Activated CD4-positive, alpha-beta T cell treated with anti-CD3 and anti-CD28 coated beads, Interleukin-2, amount 50 U/mL, for 48 hours (primary cell): ENCODE measurements at regions not wholly inside any gene's neighbourhood (a gene's known extent, or its start where the extent isn't known, plus 50 kb on each side); places are given as distances from the start of the nearest gene placed in this dataset.

Source experiments
- DNase-seq, 2 experiments: peaks; one replicate each; pipeline ENCODE4 v3.0.0-alpha.2; 2020

DNA sequence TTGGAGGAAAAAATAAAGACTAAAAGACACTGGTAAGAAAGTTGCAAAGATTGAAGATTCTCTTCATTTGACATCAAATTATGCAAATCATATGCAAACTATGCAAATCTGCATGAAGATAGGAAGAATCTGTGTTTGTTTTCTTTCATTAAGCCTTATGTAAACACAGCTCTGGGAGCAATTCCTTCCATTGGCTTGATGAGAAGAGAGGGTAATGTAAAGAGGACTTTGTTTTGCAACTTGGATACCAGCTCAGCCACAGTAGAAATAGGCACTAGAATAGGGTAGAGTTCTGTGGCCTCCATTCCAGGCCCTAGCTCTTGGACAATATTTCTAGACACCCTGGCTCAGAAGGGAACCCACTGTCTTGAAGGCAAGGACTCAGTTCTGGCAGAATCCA, 388.4 kb upstream of the RASGEF1B start:
- no peak for DNase-seq

DNA sequence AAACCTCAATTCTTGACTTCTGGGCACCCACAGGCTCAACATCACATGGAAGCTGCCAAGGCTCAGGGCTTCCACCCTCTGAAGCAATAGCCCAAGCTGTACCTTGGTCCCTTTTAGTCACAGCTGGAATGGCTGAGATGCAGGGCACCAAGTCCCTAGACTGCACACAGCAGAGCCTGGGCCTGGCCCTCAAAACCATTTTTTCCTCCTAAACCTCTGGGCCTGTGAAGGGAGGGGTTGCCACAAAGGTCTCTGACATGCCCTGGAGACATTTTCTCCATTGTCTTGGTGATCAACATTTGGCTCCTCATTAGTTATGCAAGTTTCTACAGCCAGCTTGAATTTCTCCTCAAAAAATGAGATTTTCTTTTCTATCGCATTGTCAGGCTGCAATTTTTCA, 382.7 kb upstream of the RASGEF1B start:
- no peak for DNase-seq

DNA sequence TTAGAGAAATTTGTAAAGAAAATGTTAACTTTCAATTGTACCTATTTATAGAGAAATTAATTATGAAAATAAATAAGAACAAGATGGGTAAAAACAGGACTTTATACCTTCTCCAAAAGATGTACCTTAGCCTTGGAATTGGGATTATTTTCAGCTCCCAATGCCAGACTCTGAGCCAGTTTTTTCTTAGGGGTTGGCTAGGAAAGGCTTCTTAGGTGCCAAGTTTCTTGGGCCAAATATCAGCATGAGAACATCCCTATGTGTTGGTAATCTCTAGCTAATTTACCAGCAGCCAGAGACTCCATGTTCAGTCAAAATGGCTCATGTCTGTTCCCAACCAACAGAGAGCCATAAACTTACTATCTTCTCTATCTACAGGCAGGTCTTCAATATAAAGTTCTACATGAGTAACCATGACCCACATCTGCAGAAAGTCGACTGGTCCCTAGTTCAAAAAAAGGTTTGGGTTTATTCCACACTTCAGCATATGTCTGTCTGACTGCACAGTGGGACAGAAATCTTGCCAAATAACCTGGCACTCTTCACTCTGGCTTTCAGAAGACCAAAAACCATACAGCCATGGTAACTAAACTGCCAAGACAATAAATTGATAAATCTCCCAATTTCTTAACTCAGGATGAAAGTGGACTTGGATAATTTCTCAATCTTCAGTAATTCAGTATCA, 380.5 kb upstream of the RASGEF1B start:
- no peak for DNase-seq

DNA sequence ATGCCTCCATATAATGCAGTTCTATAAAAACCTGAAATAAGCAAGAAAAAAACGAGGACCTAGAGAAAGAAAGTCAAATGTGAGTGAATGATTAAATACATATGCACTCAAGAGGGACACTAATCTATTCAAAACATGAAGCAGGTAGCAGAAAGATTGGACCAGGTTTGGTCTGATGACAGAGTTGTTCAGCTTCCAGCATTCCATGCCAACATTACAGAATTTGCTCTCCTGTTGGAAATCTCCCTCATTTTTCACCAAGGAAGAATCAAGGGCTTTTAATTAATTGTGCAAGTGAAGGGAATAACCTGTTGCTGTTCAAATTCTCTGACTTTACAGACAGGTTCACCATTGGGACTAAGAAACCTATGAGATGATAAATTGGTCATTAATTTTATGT, 379.0 kb upstream of the RASGEF1B start:
- no peak for DNase-seq

DNA sequence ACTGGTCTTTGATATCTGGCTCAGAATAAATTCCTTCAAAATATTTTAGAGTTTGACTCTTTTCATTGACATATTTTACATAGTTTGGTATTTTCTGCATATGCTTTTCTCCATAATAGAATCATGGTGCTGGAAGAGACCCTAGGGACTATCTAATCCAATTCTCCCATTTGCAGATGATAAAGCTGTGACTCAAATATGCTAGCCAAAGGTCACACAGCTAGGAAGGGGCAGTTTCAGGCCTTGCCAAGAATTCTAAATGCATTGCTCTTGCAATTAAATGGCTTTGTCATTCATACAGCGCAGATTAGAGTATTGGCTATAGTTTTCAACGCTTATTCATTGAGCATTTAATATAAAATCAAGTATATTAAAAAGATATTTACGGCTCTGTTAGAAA, 374.1 kb upstream of the RASGEF1B start:
- DNase-seq: no peak

DNA sequence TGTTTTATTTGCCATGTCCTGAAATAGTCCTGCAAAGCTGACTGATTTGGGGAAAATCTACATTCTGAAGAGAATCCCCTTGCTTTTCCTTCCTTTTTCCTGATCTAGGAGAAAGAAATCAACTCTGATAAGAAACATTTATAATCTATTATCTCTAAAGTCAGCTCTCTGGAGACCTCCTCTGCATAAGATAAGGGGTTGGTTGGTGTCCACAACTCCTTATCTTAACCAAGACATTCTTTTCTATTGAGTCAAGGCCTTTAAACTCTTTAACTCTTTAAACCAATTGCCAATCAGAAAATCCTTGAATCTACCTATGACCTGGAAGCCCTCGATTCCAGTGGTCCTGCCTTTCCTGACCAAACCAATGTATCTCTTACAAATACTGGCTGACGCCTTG, 373.6 kb upstream of the RASGEF1B start:
- DNase-seq: no peak

DNA sequence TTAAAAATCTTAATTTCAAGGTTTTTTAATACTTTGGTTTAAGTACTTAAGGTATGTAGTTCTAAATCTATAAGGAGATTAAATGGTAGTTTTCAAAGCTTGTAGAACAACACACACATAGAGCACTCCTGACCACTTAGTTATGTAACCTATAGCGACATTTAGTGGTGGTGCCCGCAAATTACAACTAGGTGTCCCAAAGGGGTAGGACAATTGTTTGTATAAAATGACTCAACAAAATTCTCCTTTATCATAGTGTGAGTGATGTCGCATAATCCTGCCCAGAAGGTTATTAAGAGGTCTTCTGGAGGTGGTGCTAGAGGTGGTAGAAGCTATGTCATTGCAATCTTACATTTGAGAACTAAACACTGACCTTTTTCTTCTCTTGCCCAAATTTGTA, 373.0 kb upstream of the RASGEF1B start:
- DNase-seq: peak; percentile 67 to 74

DNA sequence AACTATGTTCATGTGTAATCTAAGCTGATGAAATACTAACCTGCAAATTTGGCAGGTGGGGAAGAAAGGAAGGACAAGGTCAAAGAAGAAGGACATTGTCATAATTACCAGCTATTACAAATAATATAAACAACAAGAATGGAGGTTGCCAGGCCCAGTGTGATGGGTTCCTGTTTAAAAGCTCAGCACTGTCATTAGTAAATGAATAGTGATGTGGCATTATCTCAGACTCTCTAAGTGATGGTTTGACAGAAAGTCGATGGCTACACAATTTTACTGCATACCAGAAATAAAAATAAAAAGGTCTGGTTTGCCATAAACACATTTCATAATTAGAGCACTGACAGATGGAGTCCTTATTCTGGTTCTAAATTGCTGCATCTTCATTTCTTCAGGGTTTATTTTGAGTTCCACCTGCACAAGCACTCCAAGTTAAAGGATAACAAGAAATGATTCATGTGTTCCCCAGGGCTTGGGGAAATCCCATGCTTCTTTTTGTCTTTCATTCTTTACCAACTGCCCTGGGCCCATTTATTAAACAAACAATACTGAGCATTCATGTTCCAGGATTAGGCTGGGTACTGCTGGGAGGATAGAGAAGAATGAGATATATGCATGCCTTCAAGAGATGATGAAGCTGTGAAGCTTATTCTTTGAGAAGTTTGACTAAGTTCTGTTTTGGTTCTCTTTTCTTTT, 367.8 kb upstream of the RASGEF1B start:
- DNase-seq: no peak

DNA sequence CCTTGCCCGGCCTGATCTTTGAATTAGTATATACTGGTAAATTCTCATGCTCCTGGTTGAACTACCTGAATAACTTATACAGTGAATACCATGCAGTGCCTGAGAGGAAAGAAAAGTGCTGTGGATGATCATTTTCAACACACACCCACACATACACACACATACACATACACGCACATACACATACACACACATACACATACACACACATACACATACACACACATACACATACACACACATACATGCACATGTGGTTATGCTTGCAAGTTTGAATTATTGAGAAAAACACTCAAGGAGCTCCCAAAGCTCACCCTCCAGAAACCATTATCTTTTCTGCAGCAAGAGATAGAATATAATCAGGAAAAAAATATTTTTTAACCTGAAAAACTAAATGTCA, 366.9 kb upstream of the RASGEF1B start:
- no peak for DNase-seq

DNA sequence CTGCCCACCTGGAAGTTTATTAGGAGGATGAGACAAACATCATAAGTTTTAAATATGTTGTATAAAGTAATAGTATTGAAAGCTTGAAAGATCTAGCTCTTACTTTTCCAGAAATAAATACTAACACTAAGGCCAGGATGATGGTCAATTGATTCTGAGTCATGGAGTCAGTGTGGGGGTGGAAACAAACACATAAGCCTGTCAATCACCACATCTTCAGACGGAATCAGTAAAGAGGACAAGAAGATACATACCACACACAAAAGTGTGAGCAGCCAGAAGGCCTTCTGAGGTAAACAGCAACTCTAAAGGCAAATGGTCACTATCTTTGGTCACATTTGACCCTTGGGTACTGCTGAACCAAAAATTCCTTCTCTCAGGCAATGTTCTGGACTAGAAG, 365.0 kb upstream of the RASGEF1B start:
- DNase-seq: no peak

DNA sequence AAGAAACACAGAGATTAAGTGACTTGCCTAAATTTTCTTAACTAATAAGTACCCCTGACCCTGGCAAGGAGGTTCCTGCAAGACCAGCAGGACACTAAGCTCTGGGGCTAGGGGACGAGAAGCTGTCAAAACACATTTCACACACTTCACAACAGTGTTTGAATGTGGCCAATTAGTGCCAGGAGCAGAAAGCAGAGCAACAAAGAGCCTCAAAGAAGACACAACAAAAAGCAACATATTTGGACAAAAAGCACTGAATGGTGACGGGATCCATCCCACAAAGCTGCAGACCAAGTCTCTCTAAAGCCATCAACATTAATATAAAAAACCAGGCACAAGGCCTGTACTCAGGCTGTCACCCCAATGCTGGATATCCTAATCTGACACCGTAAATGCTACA, 361.9 kb upstream of the RASGEF1B start:
- DNase-seq: no peak

DNA sequence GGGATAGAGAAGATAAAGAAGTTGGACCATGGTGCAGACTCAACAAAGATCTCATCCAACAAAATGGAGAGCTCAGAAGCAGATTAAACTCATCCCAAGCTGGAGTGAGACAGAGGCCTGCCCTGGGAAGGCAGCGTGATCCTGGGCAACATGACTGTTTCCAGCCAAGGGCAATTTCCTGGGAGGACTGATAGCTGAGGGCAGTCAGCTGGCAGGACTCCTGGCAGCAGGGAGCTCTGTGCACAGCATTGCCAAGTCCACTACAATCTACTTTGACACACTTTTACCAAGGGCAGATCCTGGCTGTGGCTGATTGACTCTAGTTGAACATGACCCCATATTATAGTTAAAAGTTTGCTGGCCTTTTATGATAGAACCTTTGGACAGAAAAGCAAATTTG, 357.3 kb upstream of the RASGEF1B start:
- DNase-seq: no peak

DNA sequence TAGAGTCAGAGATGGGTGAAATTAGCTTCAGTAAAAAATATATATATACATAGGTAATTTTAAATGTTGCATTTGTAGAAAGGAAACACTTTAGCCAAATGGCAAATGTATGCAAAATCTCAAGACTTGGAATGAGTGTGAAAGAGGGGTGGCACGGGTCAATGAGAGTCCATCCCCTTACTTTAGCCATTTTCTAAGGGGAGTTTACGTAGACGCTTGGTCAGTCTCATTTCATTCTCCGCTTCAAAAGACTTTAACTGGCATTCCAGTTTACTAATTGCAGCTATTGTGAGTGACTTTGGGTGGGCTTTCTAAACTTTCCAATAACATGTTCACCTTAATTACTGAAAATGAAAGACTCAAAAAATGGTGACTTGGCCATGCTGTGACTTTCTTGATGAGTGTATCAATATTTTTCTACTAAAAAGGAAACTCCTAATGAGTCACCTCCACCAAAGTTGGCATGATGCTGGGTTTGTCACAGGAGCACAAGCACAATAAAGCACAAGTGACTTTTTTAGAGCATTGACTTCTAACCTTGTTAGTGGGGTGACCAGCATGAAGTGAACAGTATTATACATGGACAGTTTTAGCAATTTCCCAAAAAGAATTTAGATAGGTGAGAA, 356.0 kb upstream of the RASGEF1B start:
- peak; percentile 19 to 36 for DNase-seq

DNA sequence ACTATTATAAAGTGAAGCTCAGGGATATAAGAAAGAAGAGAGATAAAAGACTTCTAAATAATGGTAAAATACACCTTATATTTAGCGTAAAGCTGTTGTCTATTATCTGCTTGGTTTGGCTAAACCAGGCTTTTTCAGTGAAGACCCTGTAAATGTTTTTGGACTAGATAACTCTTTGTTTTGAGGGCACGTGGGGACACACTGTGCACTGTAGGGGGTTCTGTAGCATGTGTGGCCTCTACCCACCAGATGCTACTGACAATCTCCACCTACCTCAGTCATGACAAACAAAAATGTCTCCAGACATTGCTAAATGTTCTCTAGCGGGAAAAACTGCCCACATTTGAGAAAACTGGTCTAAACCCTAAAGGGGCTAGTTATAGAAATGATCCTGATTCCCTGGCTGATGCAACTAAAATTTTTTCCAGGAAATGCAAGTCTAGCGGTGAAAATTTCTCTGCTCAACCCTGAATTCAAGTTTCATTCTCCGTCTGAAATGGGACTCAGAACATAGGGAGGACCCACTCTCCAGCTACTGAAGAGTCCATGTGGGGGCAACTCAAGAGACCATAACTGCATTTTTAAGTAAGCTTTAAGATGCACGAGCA, 355.2 kb upstream of the RASGEF1B start:
- no peak for DNase-seq

DNA sequence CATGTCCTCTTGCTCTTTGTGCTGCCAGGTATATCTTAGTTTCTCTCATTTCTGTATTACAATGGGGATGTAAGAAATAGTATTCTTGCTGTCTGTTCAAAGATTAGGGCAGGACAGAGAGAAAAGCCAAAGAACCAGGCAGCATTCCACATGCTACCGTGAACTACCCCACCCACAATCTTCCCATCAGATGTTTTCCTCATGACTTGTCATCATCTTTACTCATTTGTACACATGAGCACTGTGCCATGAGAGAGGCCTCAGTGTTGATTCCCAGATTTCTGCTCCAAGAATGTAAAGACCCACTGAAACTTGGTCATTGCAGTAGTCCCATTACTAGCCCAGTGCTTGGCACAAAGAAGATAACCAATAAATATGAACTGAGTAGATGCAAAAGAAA, 354.6 kb upstream of the RASGEF1B start:
- no peak for DNase-seq

DNA sequence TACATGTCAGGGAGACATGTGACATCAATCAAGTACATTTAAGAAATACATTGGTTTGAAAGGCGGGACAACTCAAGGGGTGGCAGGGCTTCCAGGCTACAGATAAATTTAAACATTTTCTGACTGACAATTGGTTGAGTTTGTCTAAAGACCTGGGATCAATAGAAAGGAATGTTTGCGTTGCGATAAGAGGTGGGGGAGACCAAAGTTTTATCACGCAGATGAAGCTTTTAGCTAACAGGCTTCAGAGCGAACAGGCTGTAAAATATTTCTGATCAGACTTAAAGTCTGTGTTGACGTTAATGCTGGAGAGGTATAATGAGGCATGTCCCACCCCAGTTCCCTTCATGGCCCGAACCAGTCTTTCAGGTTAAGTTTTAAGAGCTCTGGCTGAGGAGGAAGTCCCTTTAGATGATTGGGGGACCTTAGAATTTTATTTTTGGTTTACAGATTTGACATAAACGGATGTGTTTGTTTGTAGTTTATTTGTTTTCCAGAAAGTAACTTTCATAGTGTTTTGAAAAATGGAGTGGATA, 346.7 kb upstream of the RASGEF1B start:
- no peak for DNase-seq

DNA sequence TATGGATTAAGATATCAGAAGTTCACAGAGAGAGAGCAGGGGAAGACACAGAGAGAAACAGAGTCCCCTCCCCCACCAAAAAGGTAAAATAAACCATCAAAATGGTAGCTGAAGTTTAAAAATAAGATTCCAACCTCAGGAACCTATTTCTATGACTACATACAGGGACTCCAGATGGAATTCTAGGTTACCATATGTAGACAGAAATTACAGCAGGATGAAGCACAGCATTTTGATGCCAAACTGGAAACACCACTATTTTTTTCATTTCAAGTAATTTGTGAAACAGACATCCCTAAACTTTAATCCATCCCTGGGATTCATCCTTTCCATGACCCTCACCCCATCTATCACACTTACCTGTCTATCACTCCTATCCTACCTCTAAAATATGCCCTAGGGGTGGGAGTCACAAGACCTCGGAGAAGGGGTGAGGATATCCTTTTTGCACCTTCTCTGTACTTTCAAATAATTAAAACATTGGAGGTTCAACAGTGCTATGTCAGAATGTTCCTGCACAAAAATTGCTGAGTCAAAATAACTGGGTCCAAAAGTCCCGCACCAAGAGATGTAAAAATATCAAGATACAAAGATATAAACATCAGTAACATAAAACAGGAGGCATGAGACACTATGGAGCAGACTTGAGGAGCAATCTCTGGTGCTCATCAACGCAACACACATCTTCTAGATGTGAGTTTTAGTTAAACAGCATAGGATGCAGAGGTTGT, 344.5 kb upstream of the RASGEF1B start:
- DNase-seq: no peak

DNA sequence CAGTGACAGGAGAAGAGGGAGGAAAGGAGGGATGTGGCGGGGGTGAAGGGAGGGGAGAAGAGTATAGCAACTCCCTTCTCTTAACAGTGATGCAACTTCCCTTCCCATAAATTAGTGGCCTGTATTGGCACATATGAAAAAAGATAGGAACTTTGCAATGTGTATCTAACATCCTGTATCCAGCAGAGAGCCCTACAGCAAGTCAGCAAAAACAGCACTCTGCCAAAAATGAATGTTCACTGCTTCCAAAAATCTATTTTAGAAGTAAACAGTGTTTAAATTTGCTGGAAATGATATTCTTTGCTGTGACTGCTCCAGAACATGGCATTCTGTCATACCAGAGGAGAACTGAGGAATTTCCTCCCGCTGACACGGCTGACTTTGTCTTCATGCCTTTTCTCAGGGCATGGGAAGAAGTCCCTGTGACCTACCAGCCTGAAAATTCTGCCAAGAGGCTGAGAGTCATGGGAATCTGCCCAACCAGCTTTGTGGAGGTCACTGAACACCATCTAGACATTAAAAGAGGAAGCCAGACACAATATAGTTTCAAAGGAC, 343.4 kb upstream of the RASGEF1B start:
- DNase-seq: no peak

DNA sequence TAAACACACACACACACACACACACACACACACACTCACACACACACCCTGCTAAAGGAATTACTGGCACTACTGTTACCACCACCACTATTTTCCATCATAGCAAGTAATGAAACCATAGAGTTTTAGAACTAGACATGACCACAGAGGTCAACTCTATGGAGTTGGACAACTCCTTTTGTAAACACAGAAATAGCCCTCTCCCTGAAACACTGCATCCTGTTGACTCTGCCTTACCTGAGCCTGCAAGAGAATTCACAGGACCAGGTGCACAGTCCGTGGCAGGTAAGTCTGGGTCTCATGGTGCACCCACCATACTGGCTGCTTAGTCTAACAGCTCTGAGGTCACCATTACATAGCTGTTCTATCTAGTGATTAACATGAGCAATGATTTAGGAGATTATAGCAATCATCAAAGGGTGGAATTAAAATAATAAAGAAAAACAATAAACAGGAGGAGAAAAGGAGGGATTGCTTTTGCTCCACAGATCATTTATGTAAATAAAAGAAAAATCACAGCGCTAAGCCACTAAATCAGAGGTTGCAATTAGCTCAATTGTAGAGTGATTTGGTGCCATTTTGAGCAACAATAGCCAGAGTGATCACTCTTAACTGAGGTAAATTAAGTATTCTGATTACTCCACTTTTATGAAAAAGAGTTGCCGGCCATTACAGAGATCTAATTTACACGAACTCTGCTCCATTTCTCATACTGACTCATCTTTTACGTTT, 340.0 kb upstream of the RASGEF1B start:
- DNase-seq: no peak

DNA sequence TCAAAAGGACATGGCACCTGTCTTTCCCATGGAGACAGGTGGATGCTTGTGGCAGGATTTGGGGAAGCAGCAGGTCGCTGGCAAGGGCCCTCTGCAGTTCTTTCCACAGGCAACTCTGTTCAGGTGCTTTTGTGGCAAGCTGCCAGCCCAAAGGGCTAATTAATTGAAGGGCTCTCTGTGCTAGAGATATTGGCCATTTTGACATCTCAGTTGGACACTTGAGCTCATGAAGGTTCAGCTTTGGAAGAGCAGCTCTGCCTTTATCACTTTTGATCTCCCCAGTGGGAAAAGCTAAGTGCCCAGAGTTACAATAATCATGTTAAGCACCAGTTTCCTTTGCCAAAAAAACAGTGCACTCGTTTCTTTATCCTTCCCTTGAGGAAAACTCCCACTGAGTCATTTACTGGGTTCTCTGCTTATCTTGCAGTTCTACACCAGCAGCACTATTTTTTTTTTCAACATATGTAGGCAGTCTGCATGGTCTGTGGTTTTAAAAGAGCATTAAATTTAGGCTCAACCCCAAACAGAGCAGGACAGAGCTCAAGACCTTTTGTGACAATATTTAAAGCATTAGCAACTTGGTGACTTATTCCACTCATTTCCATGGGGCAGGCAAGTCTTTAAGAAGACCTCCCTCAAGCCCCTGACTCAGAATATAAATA, 336.4 kb upstream of the RASGEF1B start:
- no peak for DNase-seq

DNA sequence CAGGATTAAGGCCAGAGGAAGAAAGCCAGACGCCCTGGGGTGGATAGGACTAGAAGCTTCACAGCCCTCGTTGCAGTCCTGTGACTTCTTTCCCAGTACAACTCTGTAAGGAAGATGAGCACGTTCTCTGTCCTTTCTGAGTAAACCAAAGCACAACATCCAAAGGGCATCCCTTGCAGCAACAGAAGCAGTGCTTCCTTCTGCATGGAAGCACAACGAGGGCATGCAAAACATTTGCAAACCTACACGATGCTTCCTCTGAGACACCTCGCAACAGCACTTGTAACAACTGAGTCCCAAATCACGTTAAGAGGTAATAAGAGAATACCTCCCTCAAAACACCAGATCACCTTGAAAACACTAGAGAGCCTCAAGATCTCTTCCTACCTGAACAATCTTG, 335.7 kb upstream of the RASGEF1B start:
- no peak for DNase-seq
